HG02884 (cell line): ENCODE measurements at regions not wholly inside any gene's neighbourhood (a gene's known extent, or its start where the extent isn't known, plus 50 kb on each side); places are given as distances from the start of the nearest gene placed in this dataset.
"Not testable (repeated sequence)": the region's sequence is repeated elsewhere in the genome, so short reads cannot be mapped to it uniquely, and the experiment has no call there.

ENCODE experiments used
- ATAC-seq: cut with Tn5 transposase; IDR thresholded peaks from one replicate; pipeline ENCODE4 v1.9.1; 2021; ENCODE audit warnings: mild to moderate bottlenecking, moderate library complexity; ENCODE audit not compliant: unreplicated experiment

DNA sequence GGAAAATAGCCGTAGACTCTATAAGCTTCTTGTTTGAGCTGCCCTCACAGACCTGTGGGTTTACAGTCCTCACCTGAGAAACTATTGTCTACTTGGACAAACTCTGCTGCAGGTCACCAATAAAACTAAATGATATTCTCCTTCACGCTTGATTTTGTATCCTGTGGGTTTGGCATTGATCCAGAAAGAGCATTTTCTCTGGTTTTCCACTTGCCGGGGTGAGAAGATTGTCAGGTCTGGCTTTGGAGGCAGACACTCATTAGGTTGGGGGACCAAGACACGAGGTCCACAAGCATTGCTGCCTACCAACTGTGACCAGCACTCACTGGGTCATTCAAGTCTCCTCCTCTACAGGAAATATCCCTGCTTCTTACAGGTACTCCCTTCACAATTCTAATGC, 68.5 kb downstream of the CDC14C start:
- no peak for ATAC-seq

- peak; percentile 99 for ATAC-seq
Observed at GRCh38 chr7:49001610-49002033, 77.3 kb downstream of the CDC14C start.

DNA sequence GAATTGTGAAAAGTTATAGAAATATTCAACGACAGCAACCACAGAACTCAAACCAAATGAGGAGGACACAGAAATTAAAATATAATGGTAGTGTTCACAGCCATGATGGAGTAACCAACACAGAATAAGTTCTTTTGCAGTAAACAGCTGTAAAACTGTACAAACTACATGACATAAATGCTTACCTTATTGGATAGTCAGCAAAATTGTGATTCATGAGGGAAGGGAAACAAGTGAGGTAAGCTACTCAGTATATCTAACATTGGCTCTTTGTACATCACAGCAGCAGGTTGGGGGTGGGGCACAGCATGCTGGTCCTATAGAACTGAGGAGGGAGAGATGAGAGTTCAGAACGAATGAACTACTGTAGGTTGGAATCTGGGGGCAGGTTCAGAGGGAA, 86.4 kb downstream of the CDC14C start:
- ATAC-seq: no peak

GRCh38 chr7:49014870-49015269, 90.5 kb downstream of the CDC14C start:
- ATAC-seq: no peak

DNA sequence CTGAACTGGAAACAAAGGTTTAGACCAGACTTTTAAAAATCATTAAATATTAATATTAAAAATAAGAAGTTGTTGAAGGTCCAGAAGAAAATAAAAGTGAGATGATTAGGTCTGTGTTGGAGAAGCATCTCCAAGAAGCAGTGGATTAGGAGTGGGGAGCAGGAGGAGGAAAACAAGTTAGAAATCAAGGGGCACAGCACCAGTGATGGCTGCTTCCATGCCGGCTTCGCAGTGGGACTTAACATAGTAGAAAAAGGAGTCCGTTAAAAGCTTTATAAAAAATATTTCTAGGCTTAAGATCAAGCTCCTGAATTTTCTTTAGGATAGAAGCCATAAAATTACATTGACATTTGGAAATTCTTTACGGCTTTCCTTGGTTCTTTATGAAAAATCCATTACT, 95.8 kb downstream of the CDC14C start:
- ATAC-seq: no peak

DNA sequence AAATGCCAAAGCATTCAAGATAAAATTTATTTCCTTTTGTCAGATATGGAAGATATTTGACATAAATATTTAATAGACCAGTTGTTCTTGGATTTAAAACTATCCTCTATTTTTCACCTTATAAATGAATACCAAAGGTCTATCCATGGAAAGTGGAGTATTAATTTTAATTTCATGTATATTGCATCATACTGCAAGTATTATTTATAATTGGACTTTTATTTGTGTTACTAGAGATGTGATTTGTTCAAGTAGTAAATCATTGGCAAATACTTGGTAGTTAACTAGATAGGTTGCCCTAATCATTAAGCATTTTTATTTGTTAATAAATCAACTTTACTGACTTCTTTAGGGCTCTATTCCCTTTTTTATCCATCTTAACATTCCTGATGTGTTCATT, 98.1 kb downstream of the CDC14C start:
- ATAC-seq: no peak

GRCh38 chr7:49023345-49024328, 99.3 kb downstream of the CDC14C start:
- ATAC-seq: no peak

- ATAC-seq: no peak
Observed at GRCh38 chr7:49030221-49030620, 105.9 kb downstream of the CDC14C start.

- ATAC-seq: not testable (repeated sequence)
Observed at GRCh38 chr7:49033140-49033539, 108.8 kb downstream of the CDC14C start.

GRCh38 chr7:49037346-49038210, 113.2 kb downstream of the CDC14C start:
- ATAC-seq: no peak

GRCh38 chr7:49038821-49039358, 114.5 kb downstream of the CDC14C start:
- ATAC-seq: no peak

- ATAC-seq: no peak
Observed at GRCh38 chr7:49060743-49061142, 136.4 kb downstream of the CDC14C start.

DNA sequence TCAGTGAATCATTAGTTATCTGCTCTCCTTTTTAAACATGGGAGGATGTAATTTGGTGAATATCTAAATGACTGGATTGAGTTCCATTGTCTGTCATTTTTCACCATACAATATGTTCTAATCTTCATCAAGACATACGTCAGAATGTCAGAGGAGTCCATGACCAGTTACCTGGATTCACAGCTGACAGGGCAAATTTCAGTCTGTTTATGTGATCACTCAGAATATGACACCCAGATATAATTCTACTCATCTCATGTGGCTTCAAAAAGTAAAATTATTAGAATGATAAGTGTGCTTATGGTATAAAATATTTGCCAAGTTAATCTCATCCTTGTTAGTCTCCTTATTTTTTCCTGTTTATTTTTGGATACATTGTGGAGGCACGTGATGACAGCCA, 150.2 kb downstream of the CDC14C start:
- ATAC-seq: no peak

- ATAC-seq: no peak
Observed at GRCh38 chr7:49080896-49081475, 156.6 kb downstream of the CDC14C start.

DNA sequence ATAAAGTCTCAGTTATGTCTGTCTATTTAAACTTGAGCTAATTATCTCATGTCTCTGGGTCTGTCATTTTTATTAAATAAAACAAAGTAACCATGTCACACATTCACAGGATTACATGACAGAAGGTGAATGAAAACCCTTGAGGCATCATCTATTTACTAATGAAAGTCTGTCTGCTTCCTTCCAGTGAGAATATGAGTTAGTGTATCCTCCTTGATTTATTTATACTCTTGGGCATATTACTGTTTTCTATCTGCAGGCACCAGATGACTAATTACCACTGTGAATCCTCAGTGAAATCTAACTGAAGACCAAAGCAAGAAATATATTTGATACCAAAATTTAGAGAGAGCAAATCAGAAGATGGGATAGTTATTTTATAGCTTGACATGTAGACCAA, 163.7 kb downstream of the CDC14C start:
- ATAC-seq: no peak

- no peak for ATAC-seq
Observed at GRCh38 chr7:49089717-49090116, 165.4 kb downstream of the CDC14C start.

DNA sequence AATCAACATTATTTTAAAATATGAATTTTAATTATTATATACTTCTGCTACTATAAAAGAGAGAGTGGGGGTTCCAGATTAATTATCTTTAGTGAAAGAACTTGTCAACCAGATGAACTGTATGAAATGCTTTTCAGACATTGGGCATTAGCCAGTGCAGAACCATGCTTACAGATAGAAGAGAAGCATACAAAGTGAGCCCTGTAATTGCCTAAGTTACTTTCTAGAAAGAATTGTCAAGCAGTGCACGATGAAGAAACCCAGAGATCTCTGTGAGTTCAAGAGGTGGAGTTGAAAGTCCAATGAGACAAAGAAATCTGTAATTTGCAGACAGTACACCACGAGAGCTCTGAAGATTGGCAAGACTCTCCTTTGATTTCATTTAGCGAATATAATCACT, 166.7 kb downstream of the CDC14C start:
- no peak for ATAC-seq

DNA sequence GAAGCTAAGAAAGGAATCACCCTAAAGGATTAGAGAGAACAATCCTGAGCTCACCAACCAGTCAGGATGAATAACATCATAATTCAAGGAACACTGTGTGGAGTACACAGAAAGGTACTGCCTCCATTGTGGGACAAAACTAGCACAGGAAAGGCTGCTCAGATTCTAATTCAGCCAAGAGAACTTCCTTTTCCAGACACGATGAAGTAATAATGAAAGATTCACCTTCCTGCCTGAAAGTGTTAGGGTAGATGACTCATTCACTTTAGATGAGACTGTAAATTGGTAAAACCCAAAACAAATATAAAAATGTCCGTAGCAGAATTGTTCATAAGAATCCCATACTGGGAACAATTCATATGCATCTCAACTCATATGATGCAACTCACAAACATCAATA, 167.2 kb downstream of the CDC14C start:
- ATAC-seq: no peak

DNA sequence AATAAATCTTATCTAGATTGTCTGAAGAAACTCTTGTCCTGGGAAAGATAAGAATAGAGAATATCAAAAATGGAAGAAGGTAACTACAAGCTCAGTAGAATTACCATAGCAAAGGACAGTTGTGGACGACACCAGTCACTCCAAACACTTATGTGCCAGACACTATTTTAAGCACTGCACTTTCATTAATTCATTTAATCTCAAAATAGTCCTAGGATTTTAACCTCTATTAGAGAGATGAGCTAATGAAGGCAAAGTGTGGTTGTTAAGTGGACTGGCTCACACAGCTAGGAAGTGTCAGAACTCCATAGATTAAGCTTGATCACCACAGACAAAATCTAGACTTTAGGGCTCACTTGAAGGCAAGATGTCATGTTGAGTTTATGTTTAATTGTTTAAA, 168.9 kb downstream of the CDC14C start:
- ATAC-seq: no peak

- no peak for ATAC-seq
Observed at GRCh38 chr7:49094866-49095265, 170.5 kb downstream of the CDC14C start.
